ENCODE measurements at regions not wholly inside any gene's neighbourhood (a gene's known extent, or its start where the extent isn't known, plus 50 kb on each side); places are given as distances from the start of the nearest gene placed in this dataset.

GRCh38 chr3:126263971-126264370, 83.6 kb upstream of the ALDH1L1 start:
- WGBS, 2 donors: 81 to 86% methylated on average over 4 of the region's 4 CpGs

DNA sequence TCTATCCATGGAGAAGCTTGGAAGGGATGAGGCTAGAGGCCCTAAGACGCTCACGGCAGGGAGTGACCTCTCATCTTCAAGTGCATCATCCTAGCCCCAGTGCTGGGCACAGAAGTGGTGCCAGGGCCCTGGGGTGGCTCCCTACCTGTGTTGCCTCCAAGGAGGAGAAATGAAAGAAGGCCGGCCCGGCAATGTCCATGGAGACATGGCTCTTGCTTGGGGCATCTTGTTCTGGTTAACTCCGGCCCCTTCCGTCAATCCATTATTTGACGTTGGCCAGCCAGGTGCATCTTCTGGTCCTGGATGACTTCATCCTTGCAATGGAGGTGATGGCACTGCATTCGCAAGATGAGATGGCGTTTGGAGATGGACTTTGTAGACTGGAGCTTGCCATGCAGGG, 83.2 kb upstream of the ALDH1L1 start:
- Histone ChIP-seq H3K9me3 (peaks cover 0 to 8% (median 0%) of the 10 kb centered on the region in 11 donors), H3K4me3 (no peak overlapping the region), H3K27me3 (peaks cover 0 to 18% (median 0%) of the 10 kb centered on the region in 7 donors), H3K36me3 (no peaks in the 10 kb centered on the region), H3K4me1 (peaks cover 5 to 27% (median 12%) of the 10 kb centered on the region in 9 donors), H3K27ac (no peak overlapping the region)
- DNase-seq: no peak
- WGBS, 2 donors: 92 to 95% methylated on average over 9 of the region's 9 CpGs
- TF ChIP-seq CTCF (IDR thresholded peaks at IDR 0.05): no peak
- no peak for ATAC-seq
- intact Hi-C loops (cut with DNase I): loop anchor here in 3 of 10 donors (5.0 to 10.0 kb wide), 3 partner anchors 91 to 211 kb away; partner anchors contain the start of genes KLF15 (in 1 of the 3) and ZXDC (in 1 of the 3)

More at GRCh38 chr3:126263971-126264370, 83.6 kb upstream of the ALDH1L1 start:
- Histone ChIP-seq H3K4me3 (no peak overlapping the region), H3K27ac (no peak overlapping the region), H3K9me3 (peaks cover 0 to 8% (median 0%) of the 10 kb centered on the region in 11 donors), H3K4me1 (peaks cover 5 to 27% (median 12%) of the 10 kb centered on the region in 9 donors), H3K27me3 (peaks cover 0 to 18% (median 0%) of the 10 kb centered on the region in 7 donors), H3K36me3 (no peaks in the 10 kb centered on the region)
- DNase-seq (no peak), ATAC-seq (no peak)
- no peak for TF ChIP-seq CTCF (IDR thresholded peaks at IDR 0.05)
- intact Hi-C loops (cut with DNase I): loop anchor here in 3 of 10 donors (5.0 to 10.0 kb wide), 3 partner anchors 91 to 211 kb away; partner anchors contain the start of genes KLF15 (in 1 of the 3) and ZXDC (in 1 of the 3)

GRCh38 chr3:126262227-126262626, 81.8 kb upstream of the ALDH1L1 start:
- Histone ChIP-seq H3K4me3 (no peak overlapping the region), H3K4me1 (peaks cover 0 to 16% (median 9%) of the 10 kb centered on the region in 9 donors), H3K27me3 (peaks cover 0 to 12% (median 0%) of the 10 kb centered on the region in 7 donors), H3K36me3 (no peaks in the 10 kb centered on the region), H3K27ac (no peak overlapping the region), H3K9me3 (peaks cover 0 to 8% (median 0%) of the 10 kb centered on the region in 11 donors)
- intact Hi-C loops (cut with DNase I): loop anchor here in 3 of 10 donors (5.0 to 10.0 kb wide), 3 partner anchors 93 to 213 kb away; partner anchors contain the start of genes KLF15 (in 1 of the 3) and ZXDC (in 1 of the 3)
- no peak for DNase-seq
- TF ChIP-seq CTCF (IDR thresholded peaks at IDR 0.05): no peak
- no peak for ATAC-seq
- 90 to 94% methylated on average over 3 of the region's 3 CpGs for WGBS, 2 donors

DNA sequence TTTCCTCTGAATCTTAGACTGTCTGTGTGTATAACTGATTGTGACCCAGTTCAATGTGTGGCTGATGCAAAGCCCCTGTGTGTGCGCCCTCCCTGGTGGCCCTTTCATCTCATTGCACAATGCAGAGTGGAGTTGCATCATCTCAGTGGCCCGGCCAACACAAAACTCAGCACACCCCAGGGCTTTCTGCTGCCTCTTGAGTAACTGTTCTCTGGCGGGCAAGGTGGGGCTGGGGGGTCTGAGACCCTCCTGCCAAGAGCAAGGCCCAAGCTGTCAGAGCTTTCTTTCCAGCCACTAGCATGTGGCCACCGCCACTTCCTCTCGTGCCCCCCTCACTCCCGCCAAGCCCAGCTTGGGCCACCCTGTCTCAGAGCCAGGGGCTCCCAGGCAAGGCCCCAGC, 80.7 kb upstream of the ALDH1L1 start:
- peaks cover 0 to 5% (median 0%) of the 10 kb centered on the region in 9 donors for H3K4me1 ChIP-seq
- H3K27me3 ChIP-seq: peaks cover 0 to 1% (median 0%) of the 10 kb centered on the region in 7 donors
- peak in 1 of 9 donors; percentile 6 for TF ChIP-seq CTCF (IDR thresholded peaks at IDR 0.05)
- no peak overlapping the region for H3K4me3 ChIP-seq
- H3K27ac ChIP-seq: peak overlapping the region in 1 of 10 donors; percentile 8
- peaks cover 0 to 8% (median 0%) of the 10 kb centered on the region in 11 donors for H3K9me3 ChIP-seq
- no peaks in the 10 kb centered on the region for H3K36me3 ChIP-seq
- DNase-seq: peak in 1 of 2 donors; percentile 63
- intact Hi-C loops (cut with DNase I): loop anchor here in 3 of 10 donors (5.0 to 10.0 kb wide), 3 partner anchors 94 to 214 kb away; partner anchors contain the start of genes KLF15 (in 1 of the 3) and ZXDC (in 1 of the 3)
- 66 to 74% methylated on average over 6 of the region's 6 CpGs for WGBS, 2 donors
- peak in 4 of 8 donors; percentile 29 to 66 (median 60) for ATAC-seq
